GM12878 (cell line): ENCODE measurements at regions not wholly inside any gene's neighbourhood (a gene's known extent, or its start where the extent isn't known, plus 50 kb on each side); places are given as distances from the start of the nearest gene placed in this dataset.

ENCODE experiments used
- EP300 ChIP-seq, 2 experiments: fragments of 150-350 bp in 1 of 2; IDR thresholded peaks; 2 replicates each; pipeline ENCODE4 v1.6.1; 2011 to 2012; ENCODE audit warnings: low read depth in 2 of 2, low read length in 2 of 2, borderline replicate concordance in 1 of 2, improper control_type of control experiment in 1 of 2, inconsistent platforms in 1 of 2; ENCODE audit not compliant: control insufficient read depth in 1 of 2
- TF ChIP-seq, protein P1 (sequence below): IDR thresholded peaks from 2 replicates; pipeline ENCODE4 v1.6.1; 2011; ENCODE audit warnings: low read depth, mild to moderate bottlenecking, low read length, moderate library complexity, borderline replicate concordance; ENCODE audit errors: extremely low read depth

DNA sequence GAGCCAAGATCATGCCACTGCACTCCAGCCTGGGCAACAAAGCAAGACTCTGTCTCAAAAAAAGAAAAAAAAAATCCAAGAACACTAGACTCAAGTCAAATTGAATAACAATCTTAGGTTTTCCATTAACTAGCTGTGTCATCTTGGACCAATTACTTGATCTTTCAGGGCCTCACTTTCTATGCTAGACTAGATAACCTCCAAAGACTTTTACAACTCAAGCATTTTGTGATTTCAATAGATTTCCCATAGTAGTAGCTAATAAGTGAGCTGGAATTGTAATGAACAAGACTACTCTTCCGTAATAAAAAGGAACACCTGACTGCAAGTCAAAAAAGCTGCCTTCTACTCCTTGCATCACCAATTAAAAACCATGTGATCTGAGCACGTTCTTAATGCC, 127.0 kb upstream of the SSTR1 start:
- TF ChIP-seq EP300 (IDR thresholded peaks at IDR 0.05; ENCODE audit: borderline replicate concordance in 1 of 2, control insufficient read depth in 1 of 2, low read depth in 2 of 2, low read length in 2 of 2), result no peak
- TF ChIP-seq, protein P1, sequence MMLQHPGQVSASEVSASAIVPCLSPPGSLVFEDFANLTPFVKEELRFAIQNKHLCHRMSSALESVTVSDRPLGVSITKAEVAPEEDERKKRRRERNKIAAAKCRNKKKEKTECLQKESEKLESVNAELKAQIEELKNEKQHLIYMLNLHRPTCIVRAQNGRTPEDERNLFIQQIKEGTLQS, result no peak
